ENCODE measurements at regions not wholly inside any gene's neighbourhood (a gene's known extent, or its start where the extent isn't known, plus 50 kb on each side); places are given as distances from the start of the nearest gene placed in this dataset.

GRCh38 chr2:126782648-126783047, 116.0 kb upstream of the TEX51 start:
- no peak for TF ChIP-seq CTCF (IDR thresholded peaks at IDR 0.05)
- TF ChIP-seq POLR2A (IDR thresholded peaks at IDR 0.05), result no peak
- whole genome bisulfite sequencing, 4 donors, result 70 to 80% (median 78%) methylated on average over 4 of the region's 4 CpGs
- no peak overlapping the region for H3K4me3 ChIP-seq
- DNase-seq, result no peak
- no peaks in the 10 kb centered on the region for H3K36me3 ChIP-seq (replicated peaks in 1 of 2)
- H3K27ac ChIP-seq, result no peak overlapping the region
- H3K4me1 ChIP-seq (replicated peaks in 1 of 2), result no peaks in the 10 kb centered on the region
- no peaks in the 10 kb centered on the region for H3K9me3 ChIP-seq (replicated peaks in 1 of 3)
- intact Hi-C loops (cut with DNase I), result no loop called here
- no peaks in the 10 kb centered on the region for H3K27me3 ChIP-seq

- 46 to 62% (median 55%) methylated on average over 2 of the region's 2 CpGs for WGBS, 4 donors
- Histone ChIP-seq H3K4me1 (replicated peaks in 1 of 2) (no peaks in the 10 kb centered on the region), H3K27ac (no peak overlapping the region), H3K4me3 (no peak overlapping the region), H3K9me3 (replicated peaks in 1 of 3) (no peaks in the 10 kb centered on the region), H3K27me3 (no peaks in the 10 kb centered on the region), H3K36me3 (replicated peaks in 1 of 2) (no peaks in the 10 kb centered on the region)
- DNase-seq, result no peak
- intact Hi-C loops (cut with DNase I), result no loop called here
- TF ChIP-seq POLR2A (IDR thresholded peaks at IDR 0.05) (no peak), CTCF (IDR thresholded peaks at IDR 0.05) (no peak)
Measured at GRCh38 chr2:126783341-126783740, 115.3 kb upstream of the TEX51 start.

GRCh38 chr2:126784045-126784444, 114.6 kb upstream of the TEX51 start:
- WGBS, 4 donors, result 64 to 84% (median 69%) methylated on average over 6 of the region's 6 CpGs
- no peaks in the 10 kb centered on the region for H3K36me3 ChIP-seq (replicated peaks in 1 of 2)
- intact Hi-C loops (cut with DNase I), result no loop called here
- H3K4me3 ChIP-seq, result no peak overlapping the region
- TF ChIP-seq POLR2A (IDR thresholded peaks at IDR 0.05) (no peak), CTCF (IDR thresholded peaks at IDR 0.05) (no peak)
- H3K27ac ChIP-seq, result no peak overlapping the region
- no peaks in the 10 kb centered on the region for H3K4me1 ChIP-seq (replicated peaks in 1 of 2)
- no peaks in the 10 kb centered on the region for H3K9me3 ChIP-seq (replicated peaks in 1 of 3)
- no peaks in the 10 kb centered on the region for H3K27me3 ChIP-seq
- DNase-seq, result no peak

- 52 to 65% (median 62%) methylated on average over 2 of the region's 2 CpGs for WGBS, 4 donors
- no peak overlapping the region for H3K27ac ChIP-seq
- no peaks in the 10 kb centered on the region for H3K36me3 ChIP-seq (replicated peaks in 1 of 2)
- DNase-seq, result no peak
- intact Hi-C loops (cut with DNase I), result no loop called here
- no peak for TF ChIP-seq POLR2A (IDR thresholded peaks at IDR 0.05)
- no peak for TF ChIP-seq CTCF (IDR thresholded peaks at IDR 0.05)
- no peaks in the 10 kb centered on the region for H3K9me3 ChIP-seq (replicated peaks in 1 of 3)
- no peaks in the 10 kb centered on the region for H3K27me3 ChIP-seq
- H3K4me3 ChIP-seq, result no peak overlapping the region
- H3K4me1 ChIP-seq (replicated peaks in 1 of 2), result no peaks in the 10 kb centered on the region
Measured at GRCh38 chr2:126784621-126785020, 114.1 kb upstream of the TEX51 start.

Data from adrenal gland (tissue), 9 donors.